GM12878 (cell line): ENCODE measurements at regions not wholly inside any gene's neighbourhood (a gene's known extent, or its start where the extent isn't known, plus 50 kb on each side); places are given as distances from the start of the nearest gene placed in this dataset.

ENCODE experiments used
- ATF2 ChIP-seq: IDR thresholded peaks from 2 replicates; pipeline ENCODE4 v1.6.1; 2012; ENCODE audit warnings: low read length, inconsistent platforms
- CHD4 ChIP-seq: fragments of 200-600 bp; sonication (generic); IDR thresholded peaks from 2 replicates; pipeline ENCODE4 v1.6.1; 2016; ENCODE audit warnings: mild to moderate bottlenecking
- GATAD2B ChIP-seq: fragments of 450-650 bp; conservative IDR thresholded peaks from 2 replicates; pipeline ENCODE4 v1.6.1; 2017; ENCODE audit warnings: low read depth, mild to moderate bottlenecking, moderate library complexity
- KAT2A ChIP-seq: conservative IDR thresholded peaks from 2 replicates; pipeline ENCODE4 v1.6.1; 2011; ENCODE audit warnings: low read depth, low read length; ENCODE audit not compliant: control insufficient read depth
- KDM1A ChIP-seq: fragments of 200-600 bp; sonication (generic); IDR thresholded peaks from 2 replicates; pipeline ENCODE4 v1.6.1; 2016; ENCODE audit warnings: borderline replicate concordance
- NKRF ChIP-seq: fragments of 450-650 bp; conservative IDR thresholded peaks from 2 replicates; pipeline ENCODE4 v1.6.1; 2017; ENCODE audit warnings: mild to moderate bottlenecking, moderate library complexity
- RCOR1 ChIP-seq: conservative IDR thresholded peaks from 2 replicates; pipeline ENCODE4 v1.6.1; 2012; ENCODE audit warnings: low read depth, low read length, improper control_type of control experiment
- SRF ChIP-seq, 2 experiments: IDR thresholded peaks; 2 replicates each; pipeline ENCODE4 v1.6.1; 2011; ENCODE audit warnings: low read depth in 2 of 2, low read length in 2 of 2, mild to moderate bottlenecking in 1 of 2, moderate library complexity in 1 of 2
- YY1 ChIP-seq: IDR thresholded peaks from 2 replicates; pipeline ENCODE4 v1.6.1; 2011; ENCODE audit warnings: low read depth, mild to moderate bottlenecking, low read length
- ZNF384 ChIP-seq: IDR thresholded peaks from 2 replicates; pipeline ENCODE4 v1.6.1; 2012; ENCODE audit warnings: low read depth, mild to moderate bottlenecking, low read length, improper control_type of control experiment, borderline replicate concordance
- ZNF622 ChIP-seq: fragments of 450-650 bp; IDR thresholded peaks from 2 replicates; pipeline ENCODE4 v1.6.1; 2017; ENCODE audit warnings: mild to moderate bottlenecking, inconsistent platforms

GRCh38 chr11:15769203-15769602 lies 587.1 kb downstream of the SOX6 start (continued):
- TF ChIP-seq SRF (IDR thresholded peaks at IDR 0.05; ENCODE audit: low read depth in 2 of 2, low read length in 2 of 2): no peak
- no peak for TF ChIP-seq ZNF622
- TF ChIP-seq ATF2: no peak
- TF ChIP-seq YY1: no peak
- TF ChIP-seq KDM1A: no peak
- TF ChIP-seq RCOR1: no peak
- no peak for TF ChIP-seq ZNF384
- no peak for TF ChIP-seq CHD4
- no peak for TF ChIP-seq KAT2A
- TF ChIP-seq GATAD2B: no peak
- no peak for TF ChIP-seq NKRF
